Frontal cortex (tissue), 3 donors: ENCODE measurements at regions not wholly inside any gene's neighbourhood (a gene's known extent, or its start where the extent isn't known, plus 50 kb on each side); places are given as distances from the start of the nearest gene placed in this dataset.

ENCODE experiments used
- DNase-seq, 2 donors: peaks; one replicate each; pipeline ENCODE4 v3.0.0; 2012; ENCODE audit warnings: low spot score in 2 of 2
- FAIRE-seq: peaks from 2 replicates; lab custom pipeline; 2012; peaks lifted over from hg19 to GRCh38; lab: Jason Lieb, UNC
- donor health status: control.
- donor health status: control.
- donor health status: control.

DNA sequence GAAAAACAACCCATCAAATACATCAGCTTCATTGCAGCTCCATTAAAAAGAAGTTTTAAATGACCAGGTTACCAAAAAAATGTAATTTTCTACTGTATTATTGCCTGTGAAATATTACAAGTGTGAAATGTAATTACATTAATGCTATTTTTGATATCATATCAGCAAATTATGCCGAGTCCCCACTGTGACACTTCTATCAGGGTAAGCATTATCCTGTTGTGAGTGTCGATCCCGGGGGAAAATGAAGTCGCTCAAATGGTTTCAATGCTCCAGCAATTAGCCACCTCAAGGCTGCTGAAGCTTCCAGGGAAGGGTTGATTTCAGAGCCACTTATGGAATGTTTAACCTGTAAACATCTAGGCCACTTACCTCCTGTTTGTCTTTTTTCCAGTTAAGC is 70.4 kb downstream of the RCN1 start:
- no peak for DNase-seq
- no peak for FAIRE-seq

DNA sequence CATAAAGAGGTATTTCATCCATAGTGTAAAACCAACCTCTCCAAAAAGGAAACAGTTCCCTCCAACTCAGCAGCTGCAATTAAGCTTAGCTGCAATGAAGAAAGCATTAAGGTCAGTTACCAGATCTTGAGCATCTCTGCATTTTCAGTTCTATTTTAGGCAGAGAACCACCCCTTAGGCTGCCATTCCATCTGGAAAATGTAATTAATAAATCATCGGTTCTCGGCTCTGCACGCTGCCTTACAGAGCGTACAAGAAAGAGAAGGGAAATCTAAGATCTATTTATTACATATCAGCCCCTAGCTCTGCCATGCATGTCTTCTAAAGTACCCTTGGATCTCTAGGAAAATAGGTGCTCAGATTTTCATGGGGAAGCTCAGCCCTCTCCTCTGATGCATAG is 71.5 kb downstream of the RCN1 start:
- no peak for FAIRE-seq
- DNase-seq, result no peak

DNA sequence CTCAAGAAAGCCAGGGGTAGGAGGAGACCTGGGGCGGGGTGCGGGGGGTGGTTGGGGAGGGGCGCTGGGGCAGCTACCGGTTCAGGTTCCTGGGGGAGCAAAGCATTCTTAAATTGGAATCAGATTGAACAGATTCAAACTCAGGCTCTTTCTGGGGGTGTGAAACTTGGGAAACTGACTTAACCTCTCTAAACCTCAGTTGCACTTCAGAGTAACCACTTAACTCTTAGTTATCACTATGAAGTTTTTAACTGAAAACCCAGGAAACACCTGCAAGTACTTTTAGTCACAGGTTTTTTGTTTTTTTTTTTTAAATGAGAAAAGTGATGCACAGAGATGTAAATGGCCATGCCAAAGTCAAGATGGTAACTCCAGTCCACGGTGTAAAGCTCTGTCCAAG is 72.0 kb downstream of the RCN1 start:
- FAIRE-seq, result no peak

DNA sequence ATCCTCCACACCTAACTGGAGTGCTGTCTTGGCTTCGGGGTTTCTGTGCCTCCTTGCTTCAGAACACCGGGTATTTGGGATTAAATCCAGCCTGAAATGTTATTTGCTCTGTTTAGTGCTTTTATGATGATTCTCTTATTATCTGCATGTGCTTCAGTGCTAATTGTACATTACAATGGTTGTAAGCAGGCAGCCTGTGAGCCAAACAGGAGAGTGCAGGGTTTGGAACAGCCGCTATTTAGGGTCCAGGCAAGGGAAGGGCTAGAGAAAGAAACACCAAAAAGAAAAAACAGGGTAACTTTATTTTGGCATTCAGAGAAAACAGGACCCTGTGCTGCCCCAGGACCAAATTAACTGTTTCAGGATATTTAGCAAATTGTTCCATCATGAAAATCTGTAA is 72.7 kb downstream of the RCN1 start:
- FAIRE-seq (no peak), DNase-seq (no peak)

More for the DNA sequence above, 72.0 kb downstream of the RCN1 start:
- no peak for DNase-seq

DNA sequence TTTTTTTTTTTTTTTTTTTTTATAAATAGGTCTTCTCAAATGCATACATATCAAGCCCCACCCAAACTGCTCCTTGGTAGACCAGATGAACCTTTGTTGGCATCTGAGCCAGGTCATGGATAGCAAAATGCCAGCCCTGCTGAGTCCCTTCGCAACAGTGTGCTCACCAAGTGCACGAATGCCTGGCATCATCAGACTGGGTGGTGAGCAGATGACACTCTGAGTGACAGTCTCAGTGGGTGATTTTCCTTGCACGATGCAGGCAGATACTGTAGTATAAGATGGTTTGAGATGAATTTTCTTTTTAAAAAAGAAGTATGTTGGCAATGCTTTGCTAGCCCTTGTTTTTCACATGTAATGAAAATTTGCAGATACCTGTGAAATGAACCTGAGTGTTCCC is 74.0 kb downstream of the RCN1 start:
- DNase-seq (no peak), FAIRE-seq (no peak)

DNA sequence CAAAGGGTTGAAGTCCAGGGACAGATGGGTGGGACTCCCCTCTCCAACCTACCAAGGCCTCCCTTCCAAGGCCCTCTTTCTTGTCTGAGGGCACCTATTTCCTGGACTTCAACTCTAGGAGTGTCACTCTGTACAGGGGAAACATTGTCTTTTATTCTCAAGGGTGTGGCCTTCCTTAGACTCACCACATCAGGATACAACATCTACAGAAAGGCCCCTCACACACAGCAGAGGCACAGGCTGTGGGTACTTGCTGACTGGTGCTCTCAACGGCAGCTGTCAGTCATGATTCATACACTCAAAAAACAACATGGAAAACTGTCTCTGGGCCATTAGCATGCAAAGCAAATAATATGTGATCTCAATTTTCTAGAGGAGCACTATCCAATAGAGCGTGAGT is 78.0 kb downstream of the RCN1 start:
- DNase-seq (no peak), FAIRE-seq (no peak)

DNA sequence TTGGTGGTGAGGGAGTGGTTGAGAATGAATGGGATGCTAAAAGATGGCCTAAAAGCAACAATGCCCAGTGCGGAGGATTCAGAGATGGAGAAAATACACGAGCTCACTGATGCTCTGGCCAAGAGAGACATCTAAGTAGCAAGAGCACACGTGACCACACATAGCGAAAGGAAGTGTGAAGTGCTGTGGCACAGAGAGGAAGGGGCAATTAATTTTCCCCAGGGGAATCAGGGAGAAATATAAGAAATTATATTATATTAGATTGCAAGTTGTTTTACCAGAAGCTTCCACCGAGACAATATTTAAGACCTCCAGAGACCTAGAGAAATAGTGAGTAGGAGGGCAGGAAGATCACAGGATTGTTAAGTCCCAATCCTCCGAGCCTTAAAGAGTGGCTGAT is 80.6 kb downstream of the RCN1 start:
- DNase-seq (no peak), FAIRE-seq (no peak)

DNA sequence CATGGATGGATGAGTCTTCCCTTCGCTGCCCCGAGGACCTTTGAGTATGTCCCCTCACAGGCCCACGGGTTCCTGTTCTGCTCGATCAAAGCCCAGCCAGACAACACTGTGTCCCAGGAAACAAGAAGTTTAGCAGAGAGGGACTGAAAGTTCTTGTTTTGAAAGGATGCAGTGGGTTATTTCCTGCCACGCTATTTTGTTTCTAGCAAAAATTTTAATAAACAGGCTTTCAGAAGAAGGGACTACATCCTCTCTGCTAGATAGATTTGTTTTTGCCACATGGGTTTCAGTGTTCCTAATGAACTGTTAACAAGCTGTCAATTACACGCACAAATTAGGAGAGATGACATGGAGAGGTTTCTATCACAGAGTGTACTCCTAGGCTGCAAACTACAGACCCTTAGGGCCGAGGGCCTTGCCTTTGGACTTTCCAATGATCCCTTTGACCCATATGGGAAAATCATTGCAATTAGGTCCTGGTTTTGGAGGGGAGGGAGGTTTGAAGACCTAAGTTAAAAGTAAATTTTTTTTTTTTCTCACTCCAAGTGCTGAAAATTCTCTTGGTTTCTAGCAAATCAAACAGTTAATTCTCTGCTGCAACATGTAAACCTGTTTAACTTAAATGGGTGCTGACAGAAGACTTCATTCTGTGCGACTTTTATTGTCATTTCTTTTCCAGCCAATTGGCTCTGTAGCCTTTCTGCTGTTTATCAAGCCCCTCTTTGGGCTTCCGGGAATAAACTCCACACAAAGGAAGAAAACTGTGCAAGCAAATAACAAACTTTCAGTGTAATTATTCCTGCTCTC is 81.4 kb downstream of the RCN1 start:
- no peak for FAIRE-seq
- no peak for DNase-seq

DNA sequence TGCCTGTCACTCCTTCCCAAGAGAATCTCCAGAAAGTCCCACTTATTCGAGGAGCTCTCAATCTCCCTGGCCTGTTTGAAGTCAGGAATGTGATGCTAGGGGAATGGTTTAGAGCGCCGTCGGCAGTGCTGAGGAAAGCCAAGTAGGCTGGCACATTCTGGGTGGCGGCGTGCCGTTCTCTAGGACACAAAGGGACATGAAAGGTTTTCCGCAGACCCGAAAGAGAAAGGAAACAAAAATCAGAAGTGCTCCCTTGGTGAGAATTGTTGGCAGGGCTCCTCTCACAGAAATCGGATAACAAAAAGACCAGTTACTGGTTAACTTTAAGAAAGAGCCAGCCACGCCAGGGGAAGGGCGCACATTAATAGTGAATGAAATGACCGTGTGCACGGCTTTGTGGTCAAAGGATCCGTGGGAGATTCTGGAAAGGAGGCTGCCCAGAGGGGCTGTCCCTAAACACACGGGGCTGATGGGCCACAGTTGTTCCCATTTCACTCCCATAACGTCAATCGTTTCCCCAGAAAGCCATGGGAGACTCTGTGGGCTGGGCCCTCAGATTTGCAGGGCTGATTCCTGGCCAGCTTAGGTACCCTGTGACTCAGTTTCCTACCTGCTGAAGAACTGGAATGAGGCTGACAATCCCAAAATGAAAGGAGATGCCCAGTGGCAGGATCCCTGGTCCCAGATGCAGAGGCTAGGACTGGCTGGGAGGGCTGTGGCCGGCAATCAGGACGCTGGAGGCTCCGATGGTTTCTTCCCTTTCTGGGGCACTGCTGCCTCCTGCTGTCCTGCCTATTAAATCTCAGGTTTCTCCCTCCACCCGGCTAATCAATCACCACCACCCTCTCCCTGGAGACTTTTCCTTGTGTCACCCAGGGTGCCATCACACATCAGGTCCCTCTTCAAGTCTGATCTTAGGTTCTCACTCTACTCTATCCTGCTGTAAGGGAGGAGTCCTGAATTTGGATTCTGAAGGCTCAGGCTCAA is 82.3 kb downstream of the RCN1 start:
- DNase-seq, result peak; percentile 8 to 33
- FAIRE-seq, result no peak

DNA sequence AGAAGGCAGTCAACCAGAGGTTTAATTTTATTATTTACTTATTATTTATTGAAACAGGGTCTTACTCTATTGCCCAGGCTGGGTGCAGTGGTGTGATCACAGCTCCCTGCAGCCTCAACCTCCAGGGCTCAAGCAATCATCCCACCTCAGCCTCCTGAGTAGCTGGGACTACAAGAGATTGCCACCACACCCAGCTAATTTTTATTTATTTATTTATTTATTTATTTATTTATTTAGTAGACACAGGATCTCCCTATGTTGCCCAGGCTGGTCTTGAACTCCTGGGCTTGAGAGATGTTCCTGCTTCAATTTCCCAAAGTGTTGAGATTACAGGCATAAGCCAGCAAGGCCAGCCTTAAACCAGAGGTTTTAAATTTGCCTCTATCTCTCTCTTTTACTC is 83.1 kb downstream of the RCN1 start:
- FAIRE-seq, result no peak
- DNase-seq, result no peak

DNA sequence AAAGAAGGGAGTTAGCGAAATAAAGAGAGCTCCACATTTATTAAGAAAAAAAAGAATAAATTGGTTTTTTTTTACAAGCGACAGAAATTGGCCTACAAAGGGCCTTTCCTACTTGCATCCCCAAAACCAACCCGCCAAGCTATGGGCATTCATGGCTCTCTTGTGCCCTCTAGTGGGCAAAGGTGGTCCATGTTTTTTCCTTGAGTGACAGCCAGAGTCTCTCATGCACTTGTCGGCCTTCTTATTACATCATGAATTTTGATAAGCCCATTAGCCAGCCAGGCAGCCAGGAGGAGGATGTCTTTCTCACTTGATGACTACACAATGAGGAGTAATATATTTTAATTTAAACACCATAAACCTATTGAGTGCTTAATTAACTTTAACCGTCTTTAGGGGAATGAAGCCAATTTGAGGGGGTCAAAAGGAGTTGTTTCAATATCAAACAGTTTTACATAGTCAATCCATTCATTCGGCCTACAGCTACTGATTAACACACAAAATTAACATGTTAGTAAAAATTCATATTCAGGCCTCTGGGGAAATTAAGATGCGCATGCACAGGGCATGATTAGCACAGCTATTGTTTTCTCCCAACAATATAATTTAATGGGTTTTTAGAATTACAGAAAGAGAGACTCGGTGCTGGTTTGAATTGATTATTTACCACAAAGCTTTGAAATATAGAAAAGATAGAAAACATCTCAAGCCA is 85.5 kb downstream of the RCN1 start:
- DNase-seq (peak; percentile 33 to 61), FAIRE-seq (peak; percentile 39)

DNA sequence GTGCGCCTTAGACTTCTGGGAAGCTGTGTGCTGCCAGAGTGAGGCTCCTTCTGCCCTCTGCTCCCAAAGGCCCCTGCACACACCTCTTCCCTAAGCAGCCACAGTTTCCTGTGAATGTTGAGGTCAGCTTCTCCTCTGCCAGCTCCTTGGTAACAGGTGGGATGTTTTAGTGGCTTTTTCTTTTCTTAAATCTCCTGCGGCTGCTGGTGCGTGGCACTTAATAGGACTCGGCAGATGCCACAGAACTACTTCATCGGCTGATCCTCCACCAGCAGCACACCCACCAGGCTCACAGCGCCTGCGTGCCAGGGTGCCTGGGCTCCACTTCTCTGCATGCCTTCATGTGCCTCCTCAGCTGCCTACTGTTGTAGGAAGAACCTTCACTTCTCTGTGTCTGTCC is 87.8 kb downstream of the RCN1 start:
- DNase-seq (no peak), FAIRE-seq (no peak)

DNA sequence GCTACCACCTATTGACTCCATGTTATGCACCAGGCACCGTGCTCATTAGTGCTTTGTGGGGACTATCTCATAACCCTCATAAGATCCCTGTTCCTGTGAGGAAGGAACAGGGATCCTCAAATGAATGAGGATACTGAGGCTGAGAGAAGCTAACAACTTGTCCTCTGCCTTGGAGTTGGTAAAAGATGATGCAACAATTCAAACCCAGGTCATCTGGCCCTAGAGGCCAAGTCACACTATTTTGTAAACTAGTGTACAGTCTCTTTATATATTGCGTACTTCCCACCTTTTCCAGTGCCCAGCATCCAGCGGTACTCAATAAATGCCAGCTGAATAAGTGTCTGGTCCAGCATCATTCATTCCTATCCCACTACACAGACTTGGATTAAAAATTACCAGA is 92.6 kb downstream of the RCN1 start:
- DNase-seq, result no peak
- no peak for FAIRE-seq

DNA sequence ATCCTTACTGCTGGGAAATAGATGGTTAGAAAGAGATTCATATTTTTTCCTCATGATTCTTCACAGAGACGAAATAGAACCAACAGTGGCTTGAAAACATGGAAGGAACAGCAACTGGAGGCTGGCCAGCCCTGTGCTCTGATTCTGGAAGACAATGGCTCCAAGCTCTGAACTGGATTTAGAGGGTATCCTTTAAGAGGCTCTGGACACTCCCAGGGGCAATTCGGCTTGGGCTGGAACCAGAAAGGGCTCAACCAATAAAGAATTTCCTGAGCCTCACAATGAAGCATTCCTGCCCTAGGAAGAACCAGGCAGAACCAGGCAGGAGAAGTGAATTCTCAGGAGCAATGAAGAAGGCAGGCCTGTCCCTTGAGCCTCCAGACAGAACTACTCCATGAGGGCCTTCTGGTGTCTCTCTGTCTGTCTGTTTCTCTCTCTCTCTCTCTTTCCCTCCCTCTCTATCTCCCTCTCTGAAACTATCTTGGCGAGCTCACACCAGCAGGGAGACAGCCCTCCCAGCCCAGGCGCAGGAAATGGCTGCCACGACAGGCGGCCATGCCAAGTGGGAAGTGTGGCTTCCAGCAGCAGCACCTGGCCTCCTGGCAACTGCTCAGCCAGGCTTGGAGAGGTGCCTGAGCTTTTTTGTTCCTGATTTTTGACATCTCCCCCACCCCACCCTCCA is 93.3 kb downstream of the RCN1 start:
- DNase-seq, result no peak
- FAIRE-seq, result no peak

DNA sequence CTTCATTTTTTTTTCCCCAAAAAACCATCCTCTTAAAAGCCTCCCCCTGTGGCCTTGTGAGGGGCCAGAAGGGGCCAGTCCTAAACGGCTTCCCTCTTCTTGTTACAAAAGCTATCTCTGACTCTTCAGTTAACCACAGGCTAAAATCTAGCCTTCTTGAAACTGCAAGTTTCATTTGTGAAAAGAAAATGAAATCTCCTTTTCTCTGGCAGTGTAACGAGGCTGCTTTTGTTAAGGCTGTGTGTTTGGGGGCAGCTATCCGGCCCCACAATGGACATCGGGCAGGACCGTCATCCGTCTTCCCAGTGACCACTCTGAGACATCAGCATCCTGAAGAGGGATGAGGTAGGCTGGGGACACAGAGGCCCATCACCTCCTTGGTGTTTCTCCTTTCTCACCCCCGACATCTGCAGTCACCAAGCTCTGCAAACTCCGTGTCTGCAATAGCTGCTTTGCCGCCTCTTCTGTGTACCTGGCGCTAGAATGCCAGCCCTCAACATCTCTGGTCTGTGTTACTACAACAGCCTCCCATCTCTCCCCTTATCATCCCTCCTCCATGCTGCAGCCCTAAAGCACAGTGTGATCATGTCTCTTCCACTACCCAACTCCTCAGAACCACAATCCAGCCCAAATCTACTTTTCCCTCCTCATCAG is 94.0 kb downstream of the RCN1 start:
- FAIRE-seq (no peak), DNase-seq (no peak)

DNA sequence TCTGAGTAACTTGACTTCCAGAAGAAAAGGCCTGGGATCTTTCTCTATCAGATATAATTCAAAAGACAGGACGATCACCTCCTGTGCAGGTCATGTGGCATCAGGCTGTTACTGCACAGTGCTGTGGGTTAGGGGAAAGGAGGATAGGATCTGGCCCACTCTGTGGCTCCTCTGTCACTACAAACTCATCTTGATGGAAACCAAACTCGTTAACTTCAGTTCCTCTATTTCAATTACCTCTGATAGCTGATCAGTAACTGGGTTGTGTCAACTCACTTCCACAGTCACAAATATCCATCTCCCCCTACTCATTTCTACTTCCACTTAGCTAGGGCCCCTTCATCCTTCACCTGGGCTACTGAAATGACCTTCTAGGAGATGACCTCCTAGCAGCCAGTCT is 95.2 kb downstream of the RCN1 start:
- FAIRE-seq, result no peak
- no peak for DNase-seq

DNA sequence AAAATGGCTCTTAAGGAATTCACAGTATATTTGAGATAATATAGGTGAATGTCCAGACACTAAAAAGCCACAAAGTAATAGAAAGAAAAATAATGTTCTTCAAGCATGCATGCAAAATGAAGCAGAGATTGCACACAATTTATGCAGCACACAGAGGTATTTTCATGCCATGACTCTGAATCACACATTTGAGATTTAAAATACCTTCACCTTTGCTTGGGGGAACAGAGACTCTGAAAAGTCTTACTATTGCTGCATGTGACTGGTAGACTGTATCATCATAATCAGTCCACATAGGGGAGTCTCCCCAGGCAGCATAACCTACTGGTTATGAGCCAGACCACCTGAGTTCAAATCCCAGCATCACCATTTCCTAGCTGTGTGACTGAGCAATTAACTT is 96.2 kb downstream of the RCN1 start:
- no peak for DNase-seq
- FAIRE-seq, result no peak

DNA sequence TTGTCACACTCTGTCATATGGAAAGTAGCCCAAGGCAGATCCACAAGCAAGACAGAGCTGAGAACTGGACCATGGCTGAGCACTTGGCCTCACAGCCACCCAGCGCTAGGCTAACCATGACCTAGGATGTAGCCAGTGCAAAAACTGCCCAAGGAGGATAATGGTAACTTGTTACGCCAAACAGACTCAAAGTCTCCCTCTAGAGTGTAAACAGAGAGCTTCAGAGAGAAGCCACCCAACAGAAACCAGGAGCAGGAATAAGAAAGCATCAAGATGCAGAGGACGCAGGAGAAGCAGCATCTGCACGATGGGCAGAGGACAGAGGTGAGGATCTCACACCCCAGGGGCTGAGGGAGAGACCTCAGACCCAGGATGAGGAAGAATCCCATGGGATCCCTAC is 97.9 kb downstream of the RCN1 start:
- no peak for DNase-seq
- no peak for FAIRE-seq

DNA sequence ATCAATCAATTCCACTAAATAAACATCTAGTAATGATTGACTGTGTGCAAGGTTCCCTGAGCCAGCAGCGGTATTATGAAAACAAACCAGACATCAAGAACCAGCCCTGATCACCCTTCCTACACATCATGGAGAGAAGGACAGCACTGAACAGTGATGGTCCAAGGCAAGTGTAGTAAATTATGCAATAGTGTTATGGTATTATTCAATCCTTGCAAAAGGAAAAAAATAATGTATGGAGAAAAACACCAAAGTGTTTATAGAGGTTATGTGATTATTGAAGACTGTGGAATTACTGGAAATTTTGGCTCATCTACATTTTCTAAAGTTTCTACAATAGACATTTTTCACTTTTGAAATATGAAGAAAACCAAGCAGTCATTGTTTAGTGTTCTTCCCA is 105.3 kb downstream of the RCN1 start:
- DNase-seq, result no peak
- FAIRE-seq, result no peak
